Neural progenitor cell (in vitro differentiated cells): ENCODE measurements at regions not wholly inside any gene's neighbourhood (a gene's known extent, or its start where the extent isn't known, plus 50 kb on each side); places are given as distances from the start of the nearest gene placed in this dataset.

Experiments used
- DNase-seq: peaks from one replicate; pipeline ENCODE4 v3.0.0-alpha.2; 2016; ENCODE audit warnings: low spot score
- H2AFZ ChIP-seq: fragments of 200-600 bp; sonication (generic); replicated peaks from 2 replicates; pipeline ENCODE4 v1.6.1; 2016; ENCODE audit warnings: antibody characterized with exemption
- H3F3A ChIP-seq: fragments of 200-600 bp; sonication (generic); 2 replicates; pipeline ENCODE4 v1.6.1; 2016; ENCODE audit warnings: antibody characterized with exemption, low read depth
- H3K27ac ChIP-seq: fragments of 200-600 bp; sonication (generic); 2 replicates; pipeline ENCODE4 v1.5.1; 2016; ENCODE audit warnings: mild to moderate bottlenecking
- H3K27me3 ChIP-seq: fragments of 200-600 bp; sonication (generic); 2 replicates; pipeline ENCODE4 v1.6.1; 2016; ENCODE audit warnings: mild to moderate bottlenecking, moderate library complexity
- H3K36me3 ChIP-seq: fragments of 200-600 bp; sonication (generic); 2 replicates; pipeline ENCODE4 v1.5.1; 2016
- H3K4me1 ChIP-seq: fragments of 200-600 bp; sonication (generic); 2 replicates; pipeline ENCODE4 v1.6.1; 2016; ENCODE audit warnings: mixed run types
- H3K4me2 ChIP-seq: fragments of 200-600 bp; sonication (generic); 2 replicates; pipeline ENCODE4 v1.6.1; 2016
- H3K4me3 ChIP-seq: fragments of 200-600 bp; sonication (generic); 2 replicates; pipeline ENCODE4 v1.5.1; 2016
- H3K79me2 ChIP-seq: fragments of 200-600 bp; sonication (generic); 2 replicates; pipeline ENCODE4 v1.6.1; 2016; ENCODE audit warnings: low read depth
- H3K9ac ChIP-seq: fragments of 200-600 bp; sonication (generic); 2 replicates; pipeline ENCODE4 v1.6.1; 2016
- H3K9me3 ChIP-seq: fragments of 200-600 bp; sonication (generic); 2 replicates; pipeline ENCODE4 v1.5.1; 2016; ENCODE audit warnings: low read depth
- H4K20me1 ChIP-seq: fragments of 200-600 bp; sonication (generic); 2 replicates; pipeline ENCODE4 v1.6.1; 2016; ENCODE audit warnings: low read depth
- H3K27ac Mint-ChIP-seq: 3 replicates; pipeline ENCODE4 v1.8.0; 2021; ENCODE audit warnings: mixed read lengths
- H3K27me3 Mint-ChIP-seq: 2 replicates; pipeline ENCODE4 v1.8.0; 2022; ENCODE audit warnings: low read depth, mild to moderate bottlenecking, inconsistent platforms, moderate library complexity, mixed read lengths; ENCODE audit not compliant: insufficient read depth
- H3K36me3 Mint-ChIP-seq: 3 replicates; pipeline ENCODE4 v1.8.0; 2021; ENCODE audit warnings: mixed read lengths
- H3K4me1 Mint-ChIP-seq: 3 replicates; pipeline ENCODE4 v1.8.0; 2021; ENCODE audit warnings: mixed read lengths
- H3K4me3 Mint-ChIP-seq: 3 replicates; pipeline ENCODE4 v1.8.0; 2021; ENCODE audit warnings: mild to moderate bottlenecking, moderate library complexity, mixed read lengths
- H3K9me3 Mint-ChIP-seq: 3 replicates; pipeline ENCODE4 v1.8.0; 2020; ENCODE audit warnings: mixed read lengths
- CTCF ChIP-seq: fragments of 200-600 bp; sonication (generic); IDR thresholded peaks from 2 replicates; pipeline ENCODE4 v1.5.1; 2017; ENCODE audit warnings: antibody characterized with exemption, mild to moderate bottlenecking
- EZH2 ChIP-seq: fragments of 200-600 bp; sonication (generic); IDR thresholded peaks from 2 replicates; pipeline ENCODE4 v1.6.1; 2017; ENCODE audit warnings: antibody characterized with exemption, mild to moderate bottlenecking, moderate library complexity
- EZH2phosphoT487 ChIP-seq: fragments of 200-600 bp; sonication (generic); IDR thresholded peaks from 2 replicates; pipeline ENCODE4 v1.6.1; 2017; ENCODE audit warnings: antibody characterized with exemption

- Mint-ChIP-seq H3K36me3 (no peaks in the 10 kb centered on the region), H3K27me3 (peaks cover 2% of the 10 kb centered on the region), H3K9me3 (no peaks in the 10 kb centered on the region), H3K4me3 (no peak overlapping the region), H3K4me1 (peaks cover 17% of the 10 kb centered on the region), H3K27ac (no peak overlapping the region)
- Histone ChIP-seq H3K9ac (no peak overlapping the region), H4K20me1 (no peaks in the 10 kb centered on the region), H3F3A (no peaks in the 10 kb centered on the region), H3K4me2 (no peak overlapping the region), H2AFZ (no peak overlapping the region), H3K27me3 (no peaks in the 10 kb centered on the region), H3K36me3 (no peaks in the 10 kb centered on the region), H3K9me3 (no peaks in the 10 kb centered on the region), H3K27ac (no peak overlapping the region), H3K4me1 (no peaks in the 10 kb centered on the region), H3K4me3 (no peak overlapping the region), H3K79me2 (no peaks in the 10 kb centered on the region)
- DNase-seq, result no peak
- TF ChIP-seq EZH2 (no peak), EZH2phosphoT487 (no peak), CTCF (no peak)
Measured at GRCh38 chr13:34340534-34340933, 522.6 kb downstream of the RFC3 start.

GRCh38 chr13:34343413-34343940 is 525.5 kb downstream of the RFC3 start:
- H3K27ac ChIP-seq, result no peak overlapping the region
- Mint-ChIP-seq H3K27ac (no peak overlapping the region), H3K36me3 (no peaks in the 10 kb centered on the region), H3K9me3 (no peaks in the 10 kb centered on the region), H3K27me3 (no peaks in the 10 kb centered on the region), H3K4me1 (peaks cover 25% of the 10 kb centered on the region), H3K4me3 (no peak overlapping the region)
- DNase-seq, result no peak
- H4K20me1 ChIP-seq, result no peaks in the 10 kb centered on the region
- H3K79me2 ChIP-seq, result no peaks in the 10 kb centered on the region
- H3F3A ChIP-seq, result no peaks in the 10 kb centered on the region
- H3K27me3 ChIP-seq, result no peaks in the 10 kb centered on the region
- H3K4me3 ChIP-seq, result no peak overlapping the region
- TF ChIP-seq EZH2phosphoT487, result no peak
- TF ChIP-seq EZH2, result no peak
- no peak for TF ChIP-seq CTCF
- no peak overlapping the region for H3K9ac ChIP-seq
- H3K9me3 ChIP-seq, result no peaks in the 10 kb centered on the region
- no peak overlapping the region for H2AFZ ChIP-seq
- H3K4me2 ChIP-seq, result no peak overlapping the region
- H3K36me3 ChIP-seq, result no peaks in the 10 kb centered on the region
- H3K4me1 ChIP-seq, result no peaks in the 10 kb centered on the region

DNA sequence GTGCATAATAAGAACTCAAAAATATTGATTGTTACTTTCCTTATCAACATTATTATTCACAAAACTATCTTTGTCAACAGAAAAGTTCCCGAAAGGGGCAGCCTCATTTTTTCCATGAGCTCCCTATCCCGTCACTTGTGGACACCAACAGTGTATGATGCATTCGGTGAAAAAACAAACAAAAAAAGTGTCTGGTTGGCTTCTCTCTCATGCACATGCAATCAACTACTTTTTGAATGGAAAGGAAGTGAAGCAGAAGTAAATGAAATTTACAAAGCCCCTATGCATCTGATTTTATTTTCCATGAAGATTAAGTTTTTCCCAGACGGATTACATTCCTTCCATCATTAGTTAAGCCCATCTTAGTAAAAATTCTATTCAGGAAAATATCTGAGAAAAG is 526.9 kb downstream of the RFC3 start:
- Histone ChIP-seq H3K4me3 (no peak overlapping the region), H3K9me3 (no peaks in the 10 kb centered on the region), H4K20me1 (no peaks in the 10 kb centered on the region), H3K27me3 (no peaks in the 10 kb centered on the region), H3K27ac (no peak overlapping the region), H3F3A (no peaks in the 10 kb centered on the region), H3K9ac (no peak overlapping the region), H3K4me1 (no peaks in the 10 kb centered on the region), H3K4me2 (no peak overlapping the region), H2AFZ (no peak overlapping the region), H3K36me3 (no peaks in the 10 kb centered on the region), H3K79me2 (no peaks in the 10 kb centered on the region)
- DNase-seq, result no peak
- Mint-ChIP-seq H3K4me1 (peaks cover 25% of the 10 kb centered on the region), H3K36me3 (no peaks in the 10 kb centered on the region), H3K27ac (no peak overlapping the region), H3K27me3 (no peaks in the 10 kb centered on the region), H3K9me3 (no peaks in the 10 kb centered on the region), H3K4me3 (no peak overlapping the region)
- TF ChIP-seq EZH2 (no peak), CTCF (no peak), EZH2phosphoT487 (no peak)
